ENCODE measurements at regions not wholly inside any gene's neighbourhood (a gene's known extent, or its start where the extent isn't known, plus 50 kb on each side); places are given as distances from the start of the nearest gene placed in this dataset.

DNA sequence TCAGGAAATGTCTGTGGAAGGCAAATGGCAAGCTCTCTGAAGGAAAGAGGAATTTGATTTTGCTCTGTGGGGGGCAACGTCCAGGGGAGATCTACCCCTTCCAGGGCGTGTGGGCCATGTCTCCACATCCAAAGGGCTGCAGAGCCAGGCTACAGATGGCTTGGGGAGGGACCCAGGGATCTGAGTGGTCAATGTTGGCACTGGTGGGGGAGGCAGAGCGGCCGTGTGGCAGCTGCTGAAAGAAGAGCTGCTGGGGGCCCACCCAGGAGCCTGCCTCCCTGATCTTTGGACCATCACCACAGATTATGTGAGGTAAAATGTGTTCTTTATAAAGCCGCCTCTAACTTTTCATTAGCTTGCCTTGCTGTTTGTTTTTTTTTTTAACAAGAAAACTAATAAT lies 144.1 kb downstream of the HERPUD2 start:
- TF ChIP-seq, protein P1, sequence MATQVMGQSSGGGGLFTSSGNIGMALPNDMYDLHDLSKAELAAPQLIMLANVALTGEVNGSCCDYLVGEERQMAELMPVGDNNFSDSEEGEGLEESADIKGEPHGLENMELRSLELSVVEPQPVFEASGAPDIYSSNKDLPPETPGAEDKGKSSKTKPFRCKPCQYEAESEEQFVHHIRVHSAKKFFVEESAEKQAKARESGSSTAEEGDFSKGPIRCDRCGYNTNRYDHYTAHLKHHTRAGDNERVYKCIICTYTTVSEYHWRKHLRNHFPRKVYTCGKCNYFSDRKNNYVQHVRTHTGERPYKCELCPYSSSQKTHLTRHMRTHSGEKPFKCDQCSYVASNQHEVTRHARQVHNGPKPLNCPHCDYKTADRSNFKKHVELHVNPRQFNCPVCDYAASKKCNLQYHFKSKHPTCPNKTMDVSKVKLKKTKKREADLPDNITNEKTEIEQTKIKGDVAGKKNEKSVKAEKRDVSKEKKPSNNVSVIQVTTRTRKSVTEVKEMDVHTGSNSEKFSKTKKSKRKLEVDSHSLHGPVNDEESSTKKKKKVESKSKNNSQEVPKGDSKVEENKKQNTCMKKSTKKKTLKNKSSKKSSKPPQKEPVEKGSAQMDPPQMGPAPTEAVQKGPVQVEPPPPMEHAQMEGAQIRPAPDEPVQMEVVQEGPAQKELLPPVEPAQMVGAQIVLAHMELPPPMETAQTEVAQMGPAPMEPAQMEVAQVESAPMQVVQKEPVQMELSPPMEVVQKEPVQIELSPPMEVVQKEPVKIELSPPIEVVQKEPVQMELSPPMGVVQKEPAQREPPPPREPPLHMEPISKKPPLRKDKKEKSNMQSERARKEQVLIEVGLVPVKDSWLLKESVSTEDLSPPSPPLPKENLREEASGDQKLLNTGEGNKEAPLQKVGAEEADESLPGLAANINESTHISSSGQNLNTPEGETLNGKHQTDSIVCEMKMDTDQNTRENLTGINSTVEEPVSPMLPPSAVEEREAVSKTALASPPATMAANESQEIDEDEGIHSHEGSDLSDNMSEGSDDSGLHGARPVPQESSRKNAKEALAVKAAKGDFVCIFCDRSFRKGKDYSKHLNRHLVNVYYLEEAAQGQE (IDR thresholded peaks at IDR 0.05; ENCODE audit: insufficient read depth in 1 of 2, low read depth in 2 of 2, low read length in 2 of 2) = no peak
- TF ChIP-seq SIN3A (IDR thresholded peaks at IDR 0.05; ENCODE audit: borderline replicate concordance, insufficient read depth, low read length) (no peak), POLR2AphosphoS5 (IDR thresholded peaks at IDR 0.05; ENCODE audit: low read depth, low read length) (no peak)
